Fibroblast of lung (primary cell): ENCODE measurements at regions not wholly inside any gene's neighbourhood (a gene's known extent, or its start where the extent isn't known, plus 50 kb on each side); places are given as distances from the start of the nearest gene placed in this dataset.

Experiments used
- DNase-seq, 2 donors: peaks; one replicate each; pipeline versions ENCODE4 v3.0.0 to v3.0.0-alpha.2; 2010; ENCODE audit warnings: low read depth in 2 of 2
- H2AFZ ChIP-seq: 2 replicates; pipeline ENCODE4 v1.5.1; 2012; ENCODE audit warnings: low read length, control low read depth, inconsistent platforms
- H3K27ac ChIP-seq: 2 replicates; pipeline ENCODE4 v1.5.1; 2011; ENCODE audit warnings: low read length, control low read depth; ENCODE audit not compliant: insufficient read depth
- H3K27me3 ChIP-seq: 2 replicates; pipeline ENCODE4 v1.5.1; 2011; ENCODE audit warnings: mild to moderate bottlenecking, low read length; ENCODE audit not compliant: control insufficient read depth, insufficient read depth
- H3K36me3 ChIP-seq: 2 replicates; pipeline ENCODE4 v1.5.1; 2011; ENCODE audit warnings: low read length; ENCODE audit not compliant: control insufficient read depth, insufficient read depth
- H3K4me1 ChIP-seq: 2 replicates; pipeline ENCODE4 v1.5.1; 2011; ENCODE audit warnings: low read length; ENCODE audit not compliant: control insufficient read depth, insufficient read depth; ENCODE audit errors: extremely low read depth
- H3K4me2 ChIP-seq: 2 replicates; pipeline ENCODE4 v1.5.1; 2011; ENCODE audit warnings: low read length, control low read depth; ENCODE audit not compliant: insufficient read depth; ENCODE audit errors: extremely low read depth
- H3K4me3 ChIP-seq, 4 experiments: fragments of 200-600 bp in 1 of 4; sonication (generic) in 1 of 4; replicated peaks in 1 of 4; 2 replicates each; pipeline ENCODE4 v1.5.1; 2011 to 2016; ENCODE audit warnings: low read length in 4 of 4, low read depth in 3 of 4, mild to moderate bottlenecking in 3 of 4, control low read depth in 2 of 4, inconsistent platforms in 1 of 4, mixed read lengths in 1 of 4; ENCODE audit not compliant: insufficient read depth in 1 of 4; ENCODE audit errors: control extremely low read depth in 1 of 4
- H3K79me2 ChIP-seq: 2 replicates; pipeline ENCODE4 v1.5.1; 2012; ENCODE audit warnings: mild to moderate bottlenecking, low read length, inconsistent platforms; ENCODE audit not compliant: control insufficient read depth, insufficient read depth
- H3K9ac ChIP-seq: 2 replicates; pipeline ENCODE4 v1.5.1; 2011; ENCODE audit warnings: mild to moderate bottlenecking, low read length, control low read depth; ENCODE audit not compliant: insufficient read depth
- H3K9me3 ChIP-seq: 2 replicates; pipeline ENCODE4 v1.5.1; 2012; ENCODE audit warnings: low read depth, low read length; ENCODE audit not compliant: control insufficient read depth, insufficient read depth
- H4K20me1 ChIP-seq: 2 replicates; pipeline ENCODE4 v1.5.1; 2011; ENCODE audit warnings: low read length; ENCODE audit not compliant: control insufficient read depth, insufficient read depth; ENCODE audit errors: extremely low read depth
- EZH2 ChIP-seq: IDR thresholded peaks from 2 replicates; pipeline ENCODE4 v1.5.1; 2012; ENCODE audit warnings: low read length, control low read depth, mild to moderate bottlenecking; ENCODE audit errors: missing control alignments
- TF ChIP-seq, protein P1 (sequence below), 2 donors: IDR thresholded peaks in 1 of 2; conservative IDR thresholded peaks in 1 of 2; 1 replicate in 1 of 2; 2 replicates in 1 of 2; pipeline ENCODE4 v1.5.1; 2011 to 2012; ENCODE audit warnings: low read length in 2 of 2, control low read depth in 1 of 2, inconsistent platforms in 1 of 2, low read depth in 1 of 2, mild to moderate bottlenecking in 1 of 2

DNA sequence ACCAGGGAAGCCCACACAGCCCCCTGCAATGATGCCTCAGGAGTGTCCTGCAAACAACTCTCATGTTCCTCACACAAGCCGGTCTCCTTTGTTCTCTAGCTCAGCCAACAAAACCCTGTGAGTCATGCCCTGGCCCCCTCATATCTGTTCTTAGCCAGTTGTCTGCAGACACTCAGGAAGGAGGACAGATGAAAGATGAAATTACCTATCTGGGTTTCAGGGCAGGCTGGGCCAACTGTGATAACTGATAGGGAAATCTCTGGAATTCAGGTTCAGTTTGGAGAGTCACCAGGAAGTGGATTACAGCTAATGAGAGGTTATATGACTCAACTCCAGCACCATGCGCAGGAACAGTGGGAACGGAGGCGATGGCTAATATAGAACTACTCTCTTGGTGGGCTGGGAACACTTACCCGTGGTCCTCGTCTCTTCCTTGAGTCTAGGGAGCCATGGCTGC, 352.0 kb upstream of the ADAMTS9 start:
- no peak overlapping the region for H3K9ac ChIP-seq
- H3K9me3 ChIP-seq: no peaks in the 10 kb centered on the region
- no peak overlapping the region for H3K4me2 ChIP-seq
- H3K79me2 ChIP-seq: no peaks in the 10 kb centered on the region
- no peaks in the 10 kb centered on the region for H3K4me1 ChIP-seq
- no peak overlapping the region for H2AFZ ChIP-seq
- no peak overlapping the region for H3K4me3 ChIP-seq
- H4K20me1 ChIP-seq: no peaks in the 10 kb centered on the region
- DNase-seq: peak in 1 of 2 donors; percentile 93
- TF ChIP-seq EZH2: no peak
- TF ChIP-seq, protein P1, sequence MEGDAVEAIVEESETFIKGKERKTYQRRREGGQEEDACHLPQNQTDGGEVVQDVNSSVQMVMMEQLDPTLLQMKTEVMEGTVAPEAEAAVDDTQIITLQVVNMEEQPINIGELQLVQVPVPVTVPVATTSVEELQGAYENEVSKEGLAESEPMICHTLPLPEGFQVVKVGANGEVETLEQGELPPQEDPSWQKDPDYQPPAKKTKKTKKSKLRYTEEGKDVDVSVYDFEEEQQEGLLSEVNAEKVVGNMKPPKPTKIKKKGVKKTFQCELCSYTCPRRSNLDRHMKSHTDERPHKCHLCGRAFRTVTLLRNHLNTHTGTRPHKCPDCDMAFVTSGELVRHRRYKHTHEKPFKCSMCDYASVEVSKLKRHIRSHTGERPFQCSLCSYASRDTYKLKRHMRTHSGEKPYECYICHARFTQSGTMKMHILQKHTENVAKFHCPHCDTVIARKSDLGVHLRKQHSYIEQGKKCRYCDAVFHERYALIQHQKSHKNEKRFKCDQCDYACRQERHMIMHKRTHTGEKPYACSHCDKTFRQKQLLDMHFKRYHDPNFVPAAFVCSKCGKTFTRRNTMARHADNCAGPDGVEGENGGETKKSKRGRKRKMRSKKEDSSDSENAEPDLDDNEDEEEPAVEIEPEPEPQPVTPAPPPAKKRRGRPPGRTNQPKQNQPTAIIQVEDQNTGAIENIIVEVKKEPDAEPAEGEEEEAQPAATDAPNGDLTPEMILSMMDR (conservative IDR thresholded peaks at IDR 0.05 in 1 of 2, IDR thresholded peaks at IDR 0.05 in 1 of 2; ENCODE audit: low read depth in 1 of 2, low read length in 2 of 2): no peak
- no peaks in the 10 kb centered on the region for H3K27me3 ChIP-seq
- no peaks in the 10 kb centered on the region for H3K36me3 ChIP-seq
- no peak overlapping the region for H3K27ac ChIP-seq

DNA sequence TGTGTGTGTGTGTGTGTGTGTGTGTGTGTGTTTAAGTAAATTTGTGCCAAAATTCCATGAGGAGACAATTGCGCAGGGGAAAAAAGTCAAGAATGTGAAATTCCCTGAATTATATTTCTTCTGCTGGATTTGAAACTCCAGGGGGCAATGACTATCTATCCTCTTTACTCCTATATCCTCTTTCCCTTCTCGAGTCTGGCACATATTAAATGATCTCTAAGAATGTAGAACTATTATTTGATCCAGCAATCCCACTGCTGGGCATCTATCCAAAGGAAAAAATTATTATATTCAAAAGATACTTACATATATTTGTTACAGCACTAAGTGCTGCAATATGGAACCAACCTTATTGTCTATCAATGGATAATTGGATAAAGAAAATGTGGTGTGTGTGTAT, 350.1 kb upstream of the ADAMTS9 start:
- no peak for TF ChIP-seq EZH2
- TF ChIP-seq, protein P1 (conservative IDR thresholded peaks at IDR 0.05 in 1 of 2, IDR thresholded peaks at IDR 0.05 in 1 of 2; ENCODE audit: low read depth in 1 of 2, low read length in 2 of 2): no peak
- no peaks in the 10 kb centered on the region for H3K9me3 ChIP-seq
- H3K36me3 ChIP-seq: no peaks in the 10 kb centered on the region
- no peak for DNase-seq
- H2AFZ ChIP-seq: no peak overlapping the region
- no peak overlapping the region for H3K9ac ChIP-seq
- H3K4me1 ChIP-seq: no peaks in the 10 kb centered on the region
- H4K20me1 ChIP-seq: no peaks in the 10 kb centered on the region
- H3K79me2 ChIP-seq: no peaks in the 10 kb centered on the region
- H3K27me3 ChIP-seq: no peaks in the 10 kb centered on the region
- H3K27ac ChIP-seq: no peak overlapping the region
- no peak overlapping the region for H3K4me2 ChIP-seq
- H3K4me3 ChIP-seq: no peak overlapping the region

DNA sequence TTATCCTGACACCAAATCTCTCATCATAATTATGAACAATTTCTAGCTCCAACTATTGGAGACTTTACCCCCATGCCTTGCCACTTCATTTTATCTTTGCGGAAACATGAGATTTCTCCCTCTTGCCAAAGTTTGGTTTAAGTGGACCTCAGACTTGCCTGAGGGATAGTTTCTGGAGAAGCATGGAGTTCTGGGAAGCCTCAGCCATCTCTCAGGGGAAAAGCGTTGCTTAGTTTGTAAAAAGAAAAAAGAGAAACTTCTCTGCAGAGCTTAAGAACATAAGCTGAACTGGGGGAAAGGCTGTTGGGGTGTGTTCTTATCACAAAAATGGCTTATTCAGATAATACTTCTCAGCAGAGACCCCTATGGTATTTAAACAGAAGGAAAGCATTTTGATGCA, 347.4 kb upstream of the ADAMTS9 start:
- H3K27ac ChIP-seq: no peak overlapping the region
- H2AFZ ChIP-seq: no peak overlapping the region
- no peak overlapping the region for H3K4me2 ChIP-seq
- no peak overlapping the region for H3K9ac ChIP-seq
- no peaks in the 10 kb centered on the region for H3K36me3 ChIP-seq
- H4K20me1 ChIP-seq: no peaks in the 10 kb centered on the region
- H3K4me3 ChIP-seq: no peak overlapping the region
- H3K79me2 ChIP-seq: no peaks in the 10 kb centered on the region
- H3K4me1 ChIP-seq: no peaks in the 10 kb centered on the region
- H3K9me3 ChIP-seq: no peaks in the 10 kb centered on the region
- H3K27me3 ChIP-seq: no peaks in the 10 kb centered on the region
- TF ChIP-seq EZH2: no peak
- TF ChIP-seq, protein P1 (conservative IDR thresholded peaks at IDR 0.05 in 1 of 2, IDR thresholded peaks at IDR 0.05 in 1 of 2; ENCODE audit: low read depth in 1 of 2, low read length in 2 of 2): no peak
- no peak for DNase-seq
